HCT116 (cell line): ENCODE measurements at regions not wholly inside any gene's neighbourhood (a gene's known extent, or its start where the extent isn't known, plus 50 kb on each side); places are given as distances from the start of the nearest gene placed in this dataset.

Experiments
- ATAC-seq: fragments of 200-7000 bp; cut with Tn5 transposase; 2 replicates; pipeline ENCODE4 v1.9.1; 2020; ENCODE audit warnings: mild to moderate bottlenecking, moderate library complexity
- BruUV-seq: library from RNA; stranded (reverse); fragments of 400-500 nt; replicated peaks from 2 replicates; lab custom pipeline; 2021; lab: Mats Ljungman, UMichigan
- CTCF ChIA-PET: fragments of 300-600 bp; sonication (Branson Sonifier 250); formaldehyde crosslinking; loops from one replicate; lab custom pipeline; 2021; ENCODE audit warnings: antibody characterized with exemption; lab: Charles Lee
- POLR2A ChIA-PET: fragments of 300-600, 350-600 bp; sonication (Branson Sonifier 250); formaldehyde crosslinking; loops from one replicate; lab custom pipeline; 2021; ENCODE audit warnings: antibody characterized with exemption; lab: Charles Lee
- RAD21 ChIA-PET, 2 experiments: fragments of 300-600 bp; sonication (Branson Sonifier 250); formaldehyde crosslinking; loops; one replicate each; lab custom pipeline; 2023; ENCODE audit warnings: low total read pairs in 2 of 2; ENCODE audit not compliant: uncharacterized antibody in 2 of 2, unreplicated experiment in 2 of 2, low non-redundant PET in 1 of 2; lab: Charles Lee
- DNase-seq: peaks from one replicate; pipeline ENCODE4 v3.0.0-alpha.2; 2010; ENCODE audit warnings: low read depth, low spot score
- H2AFZ ChIP-seq: fragments of 200-600 bp; shearing (Covaris generic), sonication (generic); 2 replicates; pipeline ENCODE4 v1.6.1; 2017; ENCODE audit warnings: low read depth, mixed run types, mixed read lengths, antibody characterized with exemption, low read length; ENCODE audit not compliant: poor library complexity, severe bottlenecking
- H3K27ac ChIP-seq: 2 replicates; pipeline ENCODE4 v1.5.1; 2012; ENCODE audit warnings: low read depth, low read length
- H3K27me3 ChIP-seq: fragments of 200-600 bp; sonication (generic); 2 replicates; pipeline ENCODE4 v1.6.1; 2016; ENCODE audit warnings: mixed run types, low read length, mixed read lengths; ENCODE audit not compliant: insufficient read depth
- H3K36me3 ChIP-seq, 2 experiments: fragments of 200-500 bp in 1 of 2; fragments of 200-600 bp in 1 of 2; sonication (Bioruptor generic) in 1 of 2; sonication (generic) in 1 of 2; 2 replicates each; pipeline versions ENCODE4 v1.5.1 to v1.6.1; 2014 to 2016; ENCODE audit warnings: low read length in 2 of 2, inconsistent platforms in 1 of 2, mixed read lengths in 1 of 2, mixed run types in 1 of 2; ENCODE audit not compliant: insufficient read depth in 2 of 2, control insufficient read depth in 1 of 2
- H3K4me1 ChIP-seq, 2 experiments: fragments of 200-600 bp in 1 of 2; sonication (generic) in 1 of 2; 2 replicates each; pipeline versions ENCODE4 v1.5.1 to v1.6.1; 2012 to 2017; ENCODE audit warnings: low read length in 2 of 2, inconsistent platforms in 1 of 2, mild to moderate bottlenecking in 1 of 2, mixed read lengths in 1 of 2, mixed run types in 1 of 2, moderate library complexity in 1 of 2; ENCODE audit not compliant: insufficient read depth in 2 of 2, control insufficient read depth in 1 of 2
- H3K4me2 ChIP-seq: fragments of 200-600 bp; sonication (generic); 2 replicates; pipeline ENCODE4 v1.6.1; 2017; ENCODE audit warnings: mixed run types, low read length, mixed read lengths
- H3K4me3 ChIP-seq, 2 experiments: fragments of 200-600 bp in 1 of 2; sonication (generic) in 1 of 2; replicated peaks in 1 of 2; 2 replicates each; pipeline ENCODE4 v1.5.1; 2011 to 2016; ENCODE audit warnings: low read length in 2 of 2, control low read depth in 1 of 2, low read depth in 1 of 2, mild to moderate bottlenecking in 1 of 2, mixed read lengths in 1 of 2, mixed run types in 1 of 2
- H3K79me2 ChIP-seq: fragments of 200-600 bp; sonication (generic); 2 replicates; pipeline ENCODE4 v1.6.1; 2017; ENCODE audit warnings: mild to moderate bottlenecking, mixed run types, low read length, moderate library complexity, mixed read lengths; ENCODE audit not compliant: insufficient read depth
- H3K9ac ChIP-seq: fragments of 200-600 bp; sonication (generic); 2 replicates; pipeline ENCODE4 v1.6.1; 2016; ENCODE audit warnings: low read length, mixed read lengths
- H3K9me2 ChIP-seq: fragments of 200-600 bp; sonication (generic), shearing (Covaris generic); 2 replicates; pipeline ENCODE4 v1.6.1; 2017; ENCODE audit warnings: mixed run types, mild to moderate bottlenecking, moderate library complexity; ENCODE audit not compliant: insufficient read depth
- H3K9me3 ChIP-seq, 2 experiments: fragments of 200-500 bp in 1 of 2; fragments of 200-600 bp in 1 of 2; sonication (Bioruptor generic) in 1 of 2; sonication (generic) in 1 of 2; 2 replicates each; pipeline ENCODE4 v1.6.1; 2014 to 2017; ENCODE audit warnings: low read length in 2 of 2, mixed read lengths in 2 of 2, inconsistent platforms in 1 of 2, low read depth in 1 of 2, mild to moderate bottlenecking in 1 of 2, mixed run types in 1 of 2, moderate library complexity in 1 of 2; ENCODE audit not compliant: control insufficient read depth in 1 of 2, insufficient read depth in 1 of 2
- H4K20me1 ChIP-seq: fragments of 200-600 bp; sonication (generic), shearing (Covaris generic); 2 replicates; pipeline ENCODE4 v1.6.1; 2017; ENCODE audit warnings: mixed run types, mild to moderate bottlenecking, moderate library complexity; ENCODE audit not compliant: insufficient read depth
- CEBPB ChIP-seq: IDR thresholded peaks from 2 replicates; pipeline ENCODE4 v1.6.1; 2012; ENCODE audit warnings: low read depth
- ELF1 ChIP-seq: IDR thresholded peaks from 2 replicates; pipeline ENCODE4 v1.6.1; 2012; ENCODE audit warnings: low read depth, borderline replicate concordance
- EZH2 ChIP-seq: fragments of 200-600 bp; sonication (generic); IDR thresholded peaks from 2 replicates; pipeline ENCODE4 v1.6.1; 2017; ENCODE audit warnings: antibody characterized with exemption, mixed run types
- EZH2phosphoT487 ChIP-seq: fragments of 200-600 bp; IDR thresholded peaks from 2 replicates; pipeline ENCODE4 v1.6.1; 2018; ENCODE audit warnings: antibody characterized with exemption, borderline replicate concordance
- FOSL1 ChIP-seq: IDR thresholded peaks from 2 replicates; pipeline ENCODE4 v1.6.1; 2012; ENCODE audit warnings: low read depth
- JUND ChIP-seq: IDR thresholded peaks from 2 replicates; pipeline ENCODE4 v1.6.1; 2012
- POLR2A ChIP-seq: IDR thresholded peaks from 2 replicates; pipeline ENCODE4 v1.7.0; 2011; ENCODE audit warnings: borderline replicate concordance; ENCODE audit not compliant: insufficient read depth, insufficient read length; ENCODE audit errors: extremely low read depth
- POLR2AphosphoS5 ChIP-seq: IDR thresholded peaks from 2 replicates; pipeline ENCODE4 v1.6.1; 2011; ENCODE audit warnings: mild to moderate bottlenecking, low read depth, low read length, moderate library complexity
- SP1 ChIP-seq: IDR thresholded peaks from 2 replicates; pipeline ENCODE4 v1.6.1; 2012; ENCODE audit warnings: low read depth
- TCF7L2 ChIP-seq: IDR thresholded peaks from 2 replicates; pipeline ENCODE4 v1.7.0; 2011; ENCODE audit warnings: borderline replicate concordance, inconsistent platforms; ENCODE audit not compliant: insufficient read depth, insufficient read length; ENCODE audit errors: extremely low read depth
- YY1 ChIP-seq: IDR thresholded peaks from 2 replicates; pipeline ENCODE4 v1.6.1; 2011; ENCODE audit warnings: low read length, low read depth, moderate library complexity, mild to moderate bottlenecking; ENCODE audit not compliant: insufficient replicate concordance; ENCODE audit errors: extremely low read depth
- ZFX ChIP-seq: fragments of 450-650 bp; IDR thresholded peaks from 2 replicates; pipeline ENCODE4 v1.6.1; 2017
- intact Hi-C: fragments of 100-400 bp; cut with micrococcal nuclease; formaldehyde crosslinking; loops from 2 replicates; pipeline ENCODE4 v1.10.0; 2022
- TF ChIP-seq, protein P1 (sequence below): IDR thresholded peaks from 2 replicates; pipeline ENCODE4 v1.6.1; 2012
- TF ChIP-seq, protein P2 (sequence below), 3 experiments: fragments of 200-600 bp in 1 of 3; sonication (generic) in 1 of 3; IDR thresholded peaks in 2 of 3; conservative IDR thresholded peaks in 1 of 3; 2 replicates each; pipeline ENCODE4 v1.5.1; 2012 to 2017; ENCODE audit warnings: low read depth in 2 of 3, low read length in 2 of 3, antibody characterized with exemption in 1 of 3, borderline replicate concordance in 1 of 3, control low read depth in 1 of 3, mild to moderate bottlenecking in 1 of 3, mixed read lengths in 1 of 3, mixed run types in 1 of 3, moderate library complexity in 1 of 3; ENCODE audit not compliant: insufficient read depth in 1 of 3
- TF ChIP-seq, protein P3 (sequence below): IDR thresholded peaks from 2 replicates; pipeline ENCODE4 v1.6.1; 2012
- TF ChIP-seq, protein P4 (sequence below): IDR thresholded peaks from 2 replicates; pipeline ENCODE4 v1.6.1; 2012; ENCODE audit warnings: low read depth

DNA sequence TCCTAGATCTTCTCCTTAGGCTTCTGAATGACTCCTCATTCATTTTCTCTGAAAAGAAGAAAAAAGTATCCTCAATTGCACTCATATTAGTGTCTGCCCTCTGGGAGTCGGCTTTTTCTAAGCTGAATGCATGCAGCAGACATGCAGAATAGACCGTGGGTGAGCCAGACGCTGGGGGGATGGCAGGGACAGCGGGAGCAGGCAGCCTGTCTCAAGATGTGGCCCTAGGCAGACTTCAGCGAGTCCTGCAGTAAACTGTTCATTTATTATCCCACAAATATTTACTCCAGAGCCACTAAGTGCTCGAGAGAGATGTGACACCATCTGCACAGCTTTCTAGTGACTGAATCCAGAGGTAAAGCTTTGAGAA lies 164.9 kb upstream of the RAI14 start:
- no peaks in the 10 kb centered on the region for H3K4me1 ChIP-seq
- H3K27ac ChIP-seq = no peak overlapping the region
- no peaks in the 10 kb centered on the region for H3K9me3 ChIP-seq
- no peak for TF ChIP-seq ZFX
- no peak for TF ChIP-seq POLR2AphosphoS5
- no peak for TF ChIP-seq TCF7L2
- TF ChIP-seq EZH2 = no peak
- TF ChIP-seq, protein P1, sequence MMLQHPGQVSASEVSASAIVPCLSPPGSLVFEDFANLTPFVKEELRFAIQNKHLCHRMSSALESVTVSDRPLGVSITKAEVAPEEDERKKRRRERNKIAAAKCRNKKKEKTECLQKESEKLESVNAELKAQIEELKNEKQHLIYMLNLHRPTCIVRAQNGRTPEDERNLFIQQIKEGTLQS = no peak
- no peak for TF ChIP-seq SP1
- TF ChIP-seq CEBPB = no peak
- TF ChIP-seq EZH2phosphoT487 = no peak
- TF ChIP-seq, protein P2, sequence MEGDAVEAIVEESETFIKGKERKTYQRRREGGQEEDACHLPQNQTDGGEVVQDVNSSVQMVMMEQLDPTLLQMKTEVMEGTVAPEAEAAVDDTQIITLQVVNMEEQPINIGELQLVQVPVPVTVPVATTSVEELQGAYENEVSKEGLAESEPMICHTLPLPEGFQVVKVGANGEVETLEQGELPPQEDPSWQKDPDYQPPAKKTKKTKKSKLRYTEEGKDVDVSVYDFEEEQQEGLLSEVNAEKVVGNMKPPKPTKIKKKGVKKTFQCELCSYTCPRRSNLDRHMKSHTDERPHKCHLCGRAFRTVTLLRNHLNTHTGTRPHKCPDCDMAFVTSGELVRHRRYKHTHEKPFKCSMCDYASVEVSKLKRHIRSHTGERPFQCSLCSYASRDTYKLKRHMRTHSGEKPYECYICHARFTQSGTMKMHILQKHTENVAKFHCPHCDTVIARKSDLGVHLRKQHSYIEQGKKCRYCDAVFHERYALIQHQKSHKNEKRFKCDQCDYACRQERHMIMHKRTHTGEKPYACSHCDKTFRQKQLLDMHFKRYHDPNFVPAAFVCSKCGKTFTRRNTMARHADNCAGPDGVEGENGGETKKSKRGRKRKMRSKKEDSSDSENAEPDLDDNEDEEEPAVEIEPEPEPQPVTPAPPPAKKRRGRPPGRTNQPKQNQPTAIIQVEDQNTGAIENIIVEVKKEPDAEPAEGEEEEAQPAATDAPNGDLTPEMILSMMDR (IDR thresholded peaks at IDR 0.05 in 2 of 3, conservative IDR thresholded peaks at IDR 0.05 in 1 of 3; ENCODE audit: borderline replicate concordance in 1 of 3, insufficient read depth in 1 of 3, low read depth in 2 of 3, low read length in 2 of 3) = no peak
- TF ChIP-seq FOSL1 = no peak
- TF ChIP-seq POLR2A = no peak
- no peak for TF ChIP-seq JUND
- no peak for TF ChIP-seq ELF1
- no peak for TF ChIP-seq YY1
- TF ChIP-seq, protein P3, sequence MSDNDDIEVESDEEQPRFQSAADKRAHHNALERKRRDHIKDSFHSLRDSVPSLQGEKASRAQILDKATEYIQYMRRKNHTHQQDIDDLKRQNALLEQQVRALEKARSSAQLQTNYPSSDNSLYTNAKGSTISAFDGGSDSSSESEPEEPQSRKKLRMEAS = no peak
- TF ChIP-seq, protein P4, sequence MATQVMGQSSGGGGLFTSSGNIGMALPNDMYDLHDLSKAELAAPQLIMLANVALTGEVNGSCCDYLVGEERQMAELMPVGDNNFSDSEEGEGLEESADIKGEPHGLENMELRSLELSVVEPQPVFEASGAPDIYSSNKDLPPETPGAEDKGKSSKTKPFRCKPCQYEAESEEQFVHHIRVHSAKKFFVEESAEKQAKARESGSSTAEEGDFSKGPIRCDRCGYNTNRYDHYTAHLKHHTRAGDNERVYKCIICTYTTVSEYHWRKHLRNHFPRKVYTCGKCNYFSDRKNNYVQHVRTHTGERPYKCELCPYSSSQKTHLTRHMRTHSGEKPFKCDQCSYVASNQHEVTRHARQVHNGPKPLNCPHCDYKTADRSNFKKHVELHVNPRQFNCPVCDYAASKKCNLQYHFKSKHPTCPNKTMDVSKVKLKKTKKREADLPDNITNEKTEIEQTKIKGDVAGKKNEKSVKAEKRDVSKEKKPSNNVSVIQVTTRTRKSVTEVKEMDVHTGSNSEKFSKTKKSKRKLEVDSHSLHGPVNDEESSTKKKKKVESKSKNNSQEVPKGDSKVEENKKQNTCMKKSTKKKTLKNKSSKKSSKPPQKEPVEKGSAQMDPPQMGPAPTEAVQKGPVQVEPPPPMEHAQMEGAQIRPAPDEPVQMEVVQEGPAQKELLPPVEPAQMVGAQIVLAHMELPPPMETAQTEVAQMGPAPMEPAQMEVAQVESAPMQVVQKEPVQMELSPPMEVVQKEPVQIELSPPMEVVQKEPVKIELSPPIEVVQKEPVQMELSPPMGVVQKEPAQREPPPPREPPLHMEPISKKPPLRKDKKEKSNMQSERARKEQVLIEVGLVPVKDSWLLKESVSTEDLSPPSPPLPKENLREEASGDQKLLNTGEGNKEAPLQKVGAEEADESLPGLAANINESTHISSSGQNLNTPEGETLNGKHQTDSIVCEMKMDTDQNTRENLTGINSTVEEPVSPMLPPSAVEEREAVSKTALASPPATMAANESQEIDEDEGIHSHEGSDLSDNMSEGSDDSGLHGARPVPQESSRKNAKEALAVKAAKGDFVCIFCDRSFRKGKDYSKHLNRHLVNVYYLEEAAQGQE = no peak
- H3K79me2 ChIP-seq = no peaks in the 10 kb centered on the region
- no TSS peak for BruUV-seq
- no peak overlapping the region for H3K4me3 ChIP-seq
- intact Hi-C loops = no loop called here
- H3K9ac ChIP-seq = no peak overlapping the region
- ChIA-PET CTCF (no interaction called here), POLR2A (no interaction called here), RAD21 (no interaction called here)
- ATAC-seq = no peak
- no peak overlapping the region for H2AFZ ChIP-seq
- no peaks in the 10 kb centered on the region for H3K9me2 ChIP-seq
- no peaks in the 10 kb centered on the region for H3K27me3 ChIP-seq
- H4K20me1 ChIP-seq = no peaks in the 10 kb centered on the region
- DNase-seq = no peak
- no peak overlapping the region for H3K4me2 ChIP-seq
- H3K36me3 ChIP-seq = no peaks in the 10 kb centered on the region
